ENCODE measurements at regions not wholly inside any gene's neighbourhood (a gene's known extent, or its start where the extent isn't known, plus 50 kb on each side); places are given as distances from the start of the nearest gene placed in this dataset.

GRCh38 chr2:11983870-11984269 lies 237.4 kb downstream of the LPIN1 start:
- no peak for TF ChIP-seq EP300 (IDR thresholded peaks at IDR 0.05)
- TF ChIP-seq, protein P1, sequence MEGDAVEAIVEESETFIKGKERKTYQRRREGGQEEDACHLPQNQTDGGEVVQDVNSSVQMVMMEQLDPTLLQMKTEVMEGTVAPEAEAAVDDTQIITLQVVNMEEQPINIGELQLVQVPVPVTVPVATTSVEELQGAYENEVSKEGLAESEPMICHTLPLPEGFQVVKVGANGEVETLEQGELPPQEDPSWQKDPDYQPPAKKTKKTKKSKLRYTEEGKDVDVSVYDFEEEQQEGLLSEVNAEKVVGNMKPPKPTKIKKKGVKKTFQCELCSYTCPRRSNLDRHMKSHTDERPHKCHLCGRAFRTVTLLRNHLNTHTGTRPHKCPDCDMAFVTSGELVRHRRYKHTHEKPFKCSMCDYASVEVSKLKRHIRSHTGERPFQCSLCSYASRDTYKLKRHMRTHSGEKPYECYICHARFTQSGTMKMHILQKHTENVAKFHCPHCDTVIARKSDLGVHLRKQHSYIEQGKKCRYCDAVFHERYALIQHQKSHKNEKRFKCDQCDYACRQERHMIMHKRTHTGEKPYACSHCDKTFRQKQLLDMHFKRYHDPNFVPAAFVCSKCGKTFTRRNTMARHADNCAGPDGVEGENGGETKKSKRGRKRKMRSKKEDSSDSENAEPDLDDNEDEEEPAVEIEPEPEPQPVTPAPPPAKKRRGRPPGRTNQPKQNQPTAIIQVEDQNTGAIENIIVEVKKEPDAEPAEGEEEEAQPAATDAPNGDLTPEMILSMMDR (IDR thresholded peaks at IDR 0.05) = no peak
- TF ChIP-seq POLR2AphosphoS5 (IDR thresholded peaks at IDR 0.05) = no peak
- TF ChIP-seq POLR2A (IDR thresholded peaks at IDR 0.05) = no peak

Data from suprapubic skin (tissue), 4 donors.